ENCODE measurements at regions not wholly inside any gene's neighbourhood (a gene's known extent, or its start where the extent isn't known, plus 50 kb on each side); places are given as distances from the start of the nearest gene placed in this dataset.

GRCh38 chr6:150537491-150537890, 62.2 kb upstream of the PLEKHG1 start:
- Histone ChIP-seq H3K79me2 (ENCODE audit: low read length) (no peaks in the 10 kb centered on the region), H3K27me3 (ENCODE audit: low read length) (no peaks in the 10 kb centered on the region), H3K4me3 (ENCODE audit: low read length) (no peak overlapping the region), H4K20me1 (ENCODE audit: low read length) (no peaks in the 10 kb centered on the region), H3K9ac (ENCODE audit: low read length) (no peak overlapping the region), H2AFZ (ENCODE audit: low read length) (no peak overlapping the region), H3K36me3 (ENCODE audit: low read depth, low read length) (no peaks in the 10 kb centered on the region), H3K27ac (ENCODE audit: low read length) (no peak overlapping the region), H3K4me2 (ENCODE audit: low read length) (no peak overlapping the region), H3F3A (ENCODE audit: low read length, unreplicated experiment) (no peaks in the 10 kb centered on the region), H3K9me3 (ENCODE audit: low read length) (no peaks in the 10 kb centered on the region), H3K9me2 (replicated peaks; ENCODE audit: low read length) (no peaks in the 10 kb centered on the region), H3K4me1 (ENCODE audit: insufficient read depth, low read length) (peaks cover 11% of the 10 kb centered on the region; the same call in 1 of the 2 replicates)
- BruUV-seq (replicated peaks) = no TSS peak
- ATAC-seq = no peak
- no peak for DNase-seq
- CTCF ChIA-PET = no interaction called here
- POLR2A ChIA-PET (ENCODE audit: unreplicated experiment) = no interaction called here
- no peak for TF ChIP-seq EZH2 (IDR thresholded peaks at IDR 0.05; ENCODE audit: low read length, unreplicated experiment)
- intact Hi-C loops (cut with micrococcal nuclease) = no loop called here

DNA sequence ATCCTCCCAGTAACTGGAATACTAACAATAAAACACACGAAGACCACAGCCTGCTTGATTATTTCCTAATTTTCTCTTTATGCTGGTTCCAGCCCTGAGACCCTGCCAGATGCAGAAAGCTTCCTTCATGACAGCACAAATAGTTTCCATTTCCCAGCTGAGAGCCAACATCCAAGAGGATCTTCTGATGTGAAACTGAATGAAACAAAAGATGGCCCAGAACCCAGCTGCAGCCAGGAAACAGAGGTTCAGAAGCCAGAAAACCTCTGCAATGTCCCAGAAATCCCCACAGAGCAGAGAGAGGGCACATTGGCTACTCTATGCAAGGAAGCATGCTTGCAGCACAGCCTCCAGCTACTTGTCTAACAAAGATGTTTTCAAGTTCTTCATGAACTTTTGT, 61.8 kb upstream of the PLEKHG1 start:
- H3K9me3 ChIP-seq (ENCODE audit: low read length) = no peaks in the 10 kb centered on the region
- no peak overlapping the region for H3K27ac ChIP-seq (ENCODE audit: low read length)
- H3K9ac ChIP-seq (ENCODE audit: low read length) = no peak overlapping the region
- intact Hi-C loops (cut with micrococcal nuclease) = no loop called here
- no peak overlapping the region for H3K4me3 ChIP-seq (ENCODE audit: low read length)
- no peaks in the 10 kb centered on the region for H3K27me3 ChIP-seq (ENCODE audit: low read length)
- DNase-seq = no peak
- H3F3A ChIP-seq (ENCODE audit: low read length, unreplicated experiment) = no peaks in the 10 kb centered on the region
- H3K9me2 ChIP-seq (replicated peaks; ENCODE audit: low read length) = no peaks in the 10 kb centered on the region
- no peak for TF ChIP-seq EZH2phosphoT487 (IDR thresholded peaks at IDR 0.05; ENCODE audit: borderline replicate concordance, low read length)
- no peak for TF ChIP-seq EZH2 (IDR thresholded peaks at IDR 0.05; ENCODE audit: low read length, unreplicated experiment)
- TF ChIP-seq, protein P1, sequence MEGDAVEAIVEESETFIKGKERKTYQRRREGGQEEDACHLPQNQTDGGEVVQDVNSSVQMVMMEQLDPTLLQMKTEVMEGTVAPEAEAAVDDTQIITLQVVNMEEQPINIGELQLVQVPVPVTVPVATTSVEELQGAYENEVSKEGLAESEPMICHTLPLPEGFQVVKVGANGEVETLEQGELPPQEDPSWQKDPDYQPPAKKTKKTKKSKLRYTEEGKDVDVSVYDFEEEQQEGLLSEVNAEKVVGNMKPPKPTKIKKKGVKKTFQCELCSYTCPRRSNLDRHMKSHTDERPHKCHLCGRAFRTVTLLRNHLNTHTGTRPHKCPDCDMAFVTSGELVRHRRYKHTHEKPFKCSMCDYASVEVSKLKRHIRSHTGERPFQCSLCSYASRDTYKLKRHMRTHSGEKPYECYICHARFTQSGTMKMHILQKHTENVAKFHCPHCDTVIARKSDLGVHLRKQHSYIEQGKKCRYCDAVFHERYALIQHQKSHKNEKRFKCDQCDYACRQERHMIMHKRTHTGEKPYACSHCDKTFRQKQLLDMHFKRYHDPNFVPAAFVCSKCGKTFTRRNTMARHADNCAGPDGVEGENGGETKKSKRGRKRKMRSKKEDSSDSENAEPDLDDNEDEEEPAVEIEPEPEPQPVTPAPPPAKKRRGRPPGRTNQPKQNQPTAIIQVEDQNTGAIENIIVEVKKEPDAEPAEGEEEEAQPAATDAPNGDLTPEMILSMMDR (conservative IDR thresholded peaks at IDR 0.05; ENCODE audit: low read depth, low read length) = no peak
- ChIA-PET POLR2A (ENCODE audit: unreplicated experiment) (no interaction called here), CTCF (no interaction called here)
- no peak overlapping the region for H2AFZ ChIP-seq (ENCODE audit: low read length)
- no peak for ATAC-seq
- H3K36me3 ChIP-seq (ENCODE audit: low read depth, low read length) = no peaks in the 10 kb centered on the region
- no peaks in the 10 kb centered on the region for H3K79me2 ChIP-seq (ENCODE audit: low read length)
- no TSS peak for BruUV-seq (replicated peaks)
- H3K4me2 ChIP-seq (ENCODE audit: low read length) = no peak overlapping the region
- H4K20me1 ChIP-seq (ENCODE audit: low read length) = no peaks in the 10 kb centered on the region
- H3K4me1 ChIP-seq (ENCODE audit: insufficient read depth, low read length) = peaks cover 11% of the 10 kb centered on the region; the same call in 1 of the 2 replicates

- Histone ChIP-seq H3K9ac (ENCODE audit: low read length) (no peak overlapping the region), H4K20me1 (ENCODE audit: low read length) (no peaks in the 10 kb centered on the region), H3K9me2 (replicated peaks; ENCODE audit: low read length) (no peaks in the 10 kb centered on the region), H3K27ac (ENCODE audit: low read length) (no peak overlapping the region), H3K27me3 (ENCODE audit: low read length) (no peaks in the 10 kb centered on the region), H3K4me3 (ENCODE audit: low read length) (no peak overlapping the region), H2AFZ (ENCODE audit: low read length) (no peak overlapping the region), H3K9me3 (ENCODE audit: low read length) (no peaks in the 10 kb centered on the region), H3K36me3 (ENCODE audit: low read depth, low read length) (no peaks in the 10 kb centered on the region), H3K79me2 (ENCODE audit: low read length) (no peaks in the 10 kb centered on the region), H3K4me2 (ENCODE audit: low read length) (no peak overlapping the region), H3F3A (ENCODE audit: low read length, unreplicated experiment) (no peaks in the 10 kb centered on the region), H3K4me1 (ENCODE audit: insufficient read depth, low read length) (peaks cover 11% of the 10 kb centered on the region; the same call in 1 of the 2 replicates)
- POLR2A ChIA-PET (ENCODE audit: unreplicated experiment) = no interaction called here
- BruUV-seq (replicated peaks) = no TSS peak
- DNase-seq = no peak
- no peak for TF ChIP-seq EZH2phosphoT487 (IDR thresholded peaks at IDR 0.05; ENCODE audit: borderline replicate concordance, low read length)
- TF ChIP-seq EZH2 (IDR thresholded peaks at IDR 0.05; ENCODE audit: low read length, unreplicated experiment) = no peak
- ATAC-seq = no peak
- intact Hi-C loops (cut with micrococcal nuclease) = no loop called here
- CTCF ChIA-PET = no interaction called here
These were observed 60.6 kb upstream of the PLEKHG1 start for GRCh38 chr6:150539111-150539510.

GRCh38 chr6:150539568-150539967, 60.1 kb upstream of the PLEKHG1 start:
- no TSS peak for BruUV-seq (replicated peaks)
- POLR2A ChIA-PET (ENCODE audit: unreplicated experiment) = no interaction called here
- Histone ChIP-seq H3K27me3 (ENCODE audit: low read length) (no peaks in the 10 kb centered on the region), H2AFZ (ENCODE audit: low read length) (no peak overlapping the region), H3K36me3 (ENCODE audit: low read depth, low read length) (no peaks in the 10 kb centered on the region), H3F3A (ENCODE audit: low read length, unreplicated experiment) (no peaks in the 10 kb centered on the region), H3K27ac (ENCODE audit: low read length) (no peak overlapping the region), H3K9me2 (replicated peaks; ENCODE audit: low read length) (no peaks in the 10 kb centered on the region), H3K79me2 (ENCODE audit: low read length) (no peaks in the 10 kb centered on the region), H3K9me3 (ENCODE audit: low read length) (no peaks in the 10 kb centered on the region), H3K4me1 (ENCODE audit: insufficient read depth, low read length) (peaks cover 11% of the 10 kb centered on the region; the same call in 1 of the 2 replicates), H3K4me2 (ENCODE audit: low read length) (no peak overlapping the region), H4K20me1 (ENCODE audit: low read length) (no peaks in the 10 kb centered on the region), H3K4me3 (ENCODE audit: low read length) (no peak overlapping the region), H3K9ac (ENCODE audit: low read length) (no peak overlapping the region)
- DNase-seq = no peak
- CTCF ChIA-PET = no interaction called here
- intact Hi-C loops (cut with micrococcal nuclease) = no loop called here
- no peak for ATAC-seq
- TF ChIP-seq EZH2 (IDR thresholded peaks at IDR 0.05; ENCODE audit: low read length, unreplicated experiment) = no peak
- TF ChIP-seq EZH2phosphoT487 (IDR thresholded peaks at IDR 0.05; ENCODE audit: borderline replicate concordance, low read length) = no peak
- TF ChIP-seq, protein P1 (conservative IDR thresholded peaks at IDR 0.05; ENCODE audit: low read depth, low read length) = no peak
